ENCODE measurements at regions not wholly inside any gene's neighbourhood (a gene's known extent, or its start where the extent isn't known, plus 50 kb on each side); places are given as distances from the start of the nearest gene placed in this dataset.

GRCh38 chr6:90952176-90952575, 365.3 kb upstream of the MAP3K7 start:
- intact Hi-C loops (cut with micrococcal nuclease) = no loop called here
- no peak for ATAC-seq (ENCODE audit: low read depth)
- no peaks in the 10 kb centered on the region for H3K36me3 Mint-ChIP-seq (ENCODE audit: low read depth)
- no peak for TF ChIP-seq CTCF (IDR thresholded peaks at IDR 0.05)
- no peaks in the 10 kb centered on the region for H3K9me3 Mint-ChIP-seq
- ChIA-PET POLR2A (no interaction called here), CTCF (no interaction called here)
- no peak overlapping the region for H3K27ac Mint-ChIP-seq
- H3K4me3 Mint-ChIP-seq = no peak overlapping the region
- peaks cover 5% of the 10 kb centered on the region for H3K27me3 Mint-ChIP-seq
- no peaks in the 10 kb centered on the region for H3K4me1 Mint-ChIP-seq
- no peak for DNase-seq

- intact Hi-C loops (cut with micrococcal nuclease) = no loop called here
- POLR2A ChIA-PET = no interaction called here
- Mint-ChIP-seq H3K36me3 (ENCODE audit: low read depth) (no peaks in the 10 kb centered on the region), H3K4me3 (no peak overlapping the region), H3K4me1 (no peaks in the 10 kb centered on the region), H3K9me3 (no peaks in the 10 kb centered on the region), H3K27ac (no peak overlapping the region), H3K27me3 (no peaks in the 10 kb centered on the region)
- ATAC-seq (ENCODE audit: low read depth) (no peak), DNase-seq (no peak)
- no peak for TF ChIP-seq CTCF (IDR thresholded peaks at IDR 0.05)
- CTCF ChIA-PET = no interaction called here
Measured at GRCh38 chr6:90948540-90948939, 361.7 kb upstream of the MAP3K7 start.

GRCh38 chr6:90947184-90948064, 360.6 kb upstream of the MAP3K7 start:
- ATAC-seq (ENCODE audit: low read depth) (no peak), DNase-seq (no peak)
- Mint-ChIP-seq H3K27me3 (no peaks in the 10 kb centered on the region), H3K36me3 (ENCODE audit: low read depth) (no peaks in the 10 kb centered on the region), H3K4me3 (no peak overlapping the region), H3K4me1 (no peaks in the 10 kb centered on the region), H3K27ac (no peak overlapping the region), H3K9me3 (no peaks in the 10 kb centered on the region)
- ChIA-PET CTCF (no interaction called here), POLR2A (no interaction called here)
- intact Hi-C loops (cut with micrococcal nuclease) = no loop called here
- no peak for TF ChIP-seq CTCF (IDR thresholded peaks at IDR 0.05)

- Mint-ChIP-seq H3K36me3 (ENCODE audit: low read depth) (no peaks in the 10 kb centered on the region), H3K9me3 (no peaks in the 10 kb centered on the region), H3K4me1 (peaks cover 8% of the 10 kb centered on the region), H3K27me3 (no peaks in the 10 kb centered on the region), H3K4me3 (no peak overlapping the region), H3K27ac (no peak overlapping the region)
- no peak for TF ChIP-seq CTCF (IDR thresholded peaks at IDR 0.05)
- intact Hi-C loops (cut with micrococcal nuclease) = no loop called here
- POLR2A ChIA-PET = no interaction called here
- ATAC-seq (ENCODE audit: low read depth) = no peak
- no peak for DNase-seq
- CTCF ChIA-PET = no interaction called here
Measured at GRCh38 chr6:90941885-90942284, 355.0 kb upstream of the MAP3K7 start.

GRCh38 chr6:90940812-90941481, 354.1 kb upstream of the MAP3K7 start:
- Mint-ChIP-seq H3K27ac (no peak overlapping the region), H3K4me3 (peak overlapping the region; percentile 64), H3K9me3 (no peaks in the 10 kb centered on the region), H3K27me3 (no peaks in the 10 kb centered on the region), H3K36me3 (ENCODE audit: low read depth) (no peaks in the 10 kb centered on the region), H3K4me1 (peaks cover 8% of the 10 kb centered on the region)
- POLR2A ChIA-PET = no interaction called here
- TF ChIP-seq CTCF (IDR thresholded peaks at IDR 0.05) = no peak
- DNase-seq (no peak), ATAC-seq (ENCODE audit: low read depth) (peak; percentile 95)
- CTCF ChIA-PET = interaction anchor here (0.6 to 2.2 kb wide), 4 partner anchors 11 to 15 kb away, joined by 3 to 9 read pairs (median 4); no protein-coding TSS in a partner anchor
- intact Hi-C loops (cut with micrococcal nuclease) = no loop called here

Measured in activated B cell treated with CpG ODN at 0.5 μM for 24 hours (primary cell).